GM19193 (cell line): ENCODE measurements at regions not wholly inside any gene's neighbourhood (a gene's known extent, or its start where the extent isn't known, plus 50 kb on each side); places are given as distances from the start of the nearest gene placed in this dataset.

ENCODE experiments used
- POLR2A ChIP-seq: IDR thresholded peaks from 4 replicates; pipeline ENCODE4 v1.6.1; 2011; ENCODE audit not compliant: insufficient read depth, insufficient read length; ENCODE audit errors: extremely low read depth

GRCh38 chr4:112015960-112016359 lies 129.3 kb upstream of the FAM241A start:
- no peak for TF ChIP-seq POLR2A

- no peak for TF ChIP-seq POLR2A
These were observed 121.8 kb upstream of the FAM241A start for GRCh38 chr4:112023402-112023950.

GRCh38 chr4:112026058-112026457 lies 119.2 kb upstream of the FAM241A start:
- no peak for TF ChIP-seq POLR2A

GRCh38 chr4:112029771-112030171 lies 115.5 kb upstream of the FAM241A start:
- no peak for TF ChIP-seq POLR2A

- no peak for TF ChIP-seq POLR2A
These were observed 113.4 kb upstream of the FAM241A start for GRCh38 chr4:112031712-112032328.

- TF ChIP-seq POLR2A = no peak
These were observed 108.4 kb upstream of the FAM241A start for GRCh38 chr4:112036886-112037285.

GRCh38 chr4:112038861-112039260 lies 106.4 kb upstream of the FAM241A start:
- no peak for TF ChIP-seq POLR2A

GRCh38 chr4:112053825-112054350 lies 91.4 kb upstream of the FAM241A start:
- TF ChIP-seq POLR2A = no peak

- TF ChIP-seq POLR2A = no peak
These were observed 90.2 kb upstream of the FAM241A start for GRCh38 chr4:112055100-112055499.

- TF ChIP-seq POLR2A = no peak
These were observed 87.8 kb upstream of the FAM241A start for GRCh38 chr4:112057470-112057869.

GRCh38 chr4:112058433-112058832 lies 86.8 kb upstream of the FAM241A start:
- TF ChIP-seq POLR2A = no peak

- TF ChIP-seq POLR2A = no peak
These were observed 85.0 kb upstream of the FAM241A start for GRCh38 chr4:112060212-112060611.

GRCh38 chr4:112061207-112061817 lies 83.9 kb upstream of the FAM241A start:
- no peak for TF ChIP-seq POLR2A

GRCh38 chr4:112063260-112063659 lies 82.0 kb upstream of the FAM241A start:
- no peak for TF ChIP-seq POLR2A

GRCh38 chr4:112069110-112069509 lies 76.1 kb upstream of the FAM241A start:
- no peak for TF ChIP-seq POLR2A

GRCh38 chr4:112073181-112073580 lies 72.1 kb upstream of the FAM241A start:
- TF ChIP-seq POLR2A = no peak
